ENCODE measurements at regions not wholly inside any gene's neighbourhood (a gene's known extent, or its start where the extent isn't known, plus 50 kb on each side); places are given as distances from the start of the nearest gene placed in this dataset.
"Not testable (repeated sequence)": the region's sequence is repeated elsewhere in the genome, so short reads cannot be mapped to it uniquely, and the experiment has no call there.

DNA sequence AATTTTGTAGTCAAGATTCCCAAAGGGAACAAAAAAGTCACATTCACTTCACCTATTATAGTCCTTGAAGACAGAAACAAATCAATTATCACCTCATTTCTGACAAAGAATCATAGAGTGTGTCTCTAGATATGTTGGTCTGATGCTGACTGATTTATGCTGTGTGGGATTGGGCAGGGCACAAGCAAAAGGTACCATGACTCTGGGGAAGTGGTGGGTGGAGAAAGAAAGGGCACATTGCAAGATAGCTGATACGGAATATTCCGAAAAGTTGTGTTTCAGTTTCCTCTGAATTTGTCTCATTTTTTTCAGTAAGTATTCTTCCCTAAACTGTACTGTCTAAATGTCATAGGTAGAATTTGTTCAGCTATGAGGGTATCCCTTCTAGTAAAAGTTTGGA, 268.0 kb downstream of the MREG start:
- no peak for DNase-seq (ENCODE audit: low spot score)

DNA sequence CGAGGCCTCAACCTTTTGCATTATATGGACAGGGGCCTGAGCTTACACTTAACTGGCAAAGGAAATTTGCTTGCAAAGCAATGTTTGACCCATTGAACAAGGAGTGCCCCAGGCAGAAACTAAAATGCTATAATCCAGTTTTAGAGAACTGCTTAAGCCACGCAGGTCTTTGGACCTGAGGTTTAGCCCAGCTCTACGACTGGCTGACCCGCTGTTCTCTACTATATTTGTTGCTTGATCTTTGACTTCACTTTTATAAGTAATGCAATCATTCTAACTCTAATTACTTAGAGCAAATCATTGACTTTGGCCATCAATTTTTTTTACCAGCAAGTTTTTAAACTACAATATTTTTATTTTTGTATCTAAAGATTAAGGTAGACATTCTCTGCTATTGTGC, 268.8 kb downstream of the MREG start:
- no peak for DNase-seq (ENCODE audit: low spot score)

DNA sequence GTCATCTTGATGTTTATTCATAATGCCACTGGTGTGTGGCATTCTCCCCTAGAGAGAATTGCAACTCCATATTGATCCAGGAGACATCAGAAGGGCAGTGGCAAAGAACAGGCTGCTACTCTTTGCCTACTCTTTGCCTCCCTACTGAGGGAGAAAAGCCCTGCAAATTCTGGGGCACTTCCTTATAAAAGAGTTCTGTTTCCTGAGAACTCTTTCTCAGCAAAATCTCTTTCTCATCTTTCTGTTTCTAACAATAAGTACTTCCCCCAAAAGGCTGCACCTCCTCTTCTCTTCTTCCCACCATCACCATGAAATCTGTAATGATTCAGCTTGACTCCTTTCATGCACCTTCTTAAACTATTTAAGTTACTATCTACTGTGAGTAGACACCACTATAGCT, 270.3 kb downstream of the MREG start:
- DNase-seq (ENCODE audit: low spot score), result no peak

DNA sequence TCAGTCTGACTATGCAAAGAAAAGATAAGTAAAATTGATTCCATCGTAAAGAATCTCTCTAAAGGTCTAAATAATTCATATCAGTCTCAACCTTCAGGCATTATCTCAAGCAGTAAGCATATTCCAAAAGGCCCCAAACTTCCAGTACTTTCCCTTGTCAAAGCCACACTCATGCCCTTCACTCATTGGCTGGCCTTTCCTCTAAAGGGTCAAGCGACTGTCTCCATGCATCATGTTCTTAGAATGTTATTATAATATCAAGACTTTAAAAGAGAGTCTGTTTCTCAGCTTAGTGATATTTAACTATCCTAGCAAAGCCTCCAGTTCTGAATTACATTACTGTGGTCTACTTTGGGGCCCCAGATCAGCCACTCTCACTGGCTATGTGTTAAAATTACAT, 271.3 kb downstream of the MREG start:
- no peak for DNase-seq (ENCODE audit: low spot score)

DNA sequence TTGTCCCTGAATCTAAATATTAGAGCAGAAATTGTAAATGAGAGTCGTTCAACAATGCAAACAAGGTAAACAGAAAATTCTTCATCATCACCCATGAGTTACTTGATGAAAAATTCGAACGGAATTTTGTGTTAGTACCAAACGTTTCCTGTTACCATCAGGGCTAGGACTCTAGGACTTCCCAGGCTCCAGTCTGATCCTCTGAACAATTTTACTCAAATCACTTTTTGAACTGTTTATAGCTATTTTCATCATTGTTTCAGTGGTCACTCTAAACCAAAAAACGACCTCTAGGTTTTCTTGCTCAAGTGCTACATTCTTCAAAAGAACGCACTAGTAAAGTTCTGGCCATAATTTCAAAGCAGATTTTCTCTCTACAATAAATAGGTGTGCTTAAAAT, 273.3 kb downstream of the MREG start:
- DNase-seq (ENCODE audit: low spot score), result no peak

DNA sequence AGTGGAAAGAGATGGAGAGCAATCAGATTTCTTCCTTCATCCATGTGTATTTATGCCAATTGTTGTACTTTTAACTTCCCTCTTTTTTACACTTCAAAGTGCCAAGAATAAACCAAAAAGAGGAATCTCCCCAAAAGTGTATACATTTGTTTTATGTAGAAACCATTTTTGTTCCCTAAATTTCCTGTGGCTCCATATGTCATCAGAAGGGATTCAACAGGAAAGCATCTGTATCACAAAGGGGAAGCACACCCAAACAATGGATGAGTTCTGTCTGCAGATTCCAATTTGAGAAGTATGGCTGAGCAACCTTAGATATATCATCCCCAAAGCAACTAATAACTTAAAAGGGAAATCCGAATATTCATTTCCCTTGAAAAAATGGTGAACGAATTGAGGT, 275.0 kb downstream of the MREG start:
- no peak for DNase-seq (ENCODE audit: low spot score)

DNA sequence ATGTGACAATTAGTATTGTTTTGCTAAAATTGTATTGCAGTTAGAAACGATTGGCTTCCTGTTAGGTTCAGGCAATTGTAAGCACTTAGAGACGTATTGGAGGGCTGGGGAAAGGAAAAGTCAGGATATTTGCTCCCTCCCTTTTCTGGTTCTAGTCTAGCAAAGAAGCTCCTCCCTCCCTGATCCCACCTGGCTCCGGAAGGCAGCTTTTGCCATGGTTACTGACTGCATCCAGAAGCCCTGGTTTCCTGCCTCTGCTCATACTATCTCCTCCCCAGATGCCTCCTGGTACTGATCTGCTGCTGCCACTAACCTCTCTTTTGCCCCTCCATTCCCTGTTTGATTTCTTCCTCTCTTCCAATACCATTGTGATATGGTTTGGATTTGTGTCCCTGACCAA, 275.9 kb downstream of the MREG start:
- no peak for DNase-seq (ENCODE audit: low spot score)

DNA sequence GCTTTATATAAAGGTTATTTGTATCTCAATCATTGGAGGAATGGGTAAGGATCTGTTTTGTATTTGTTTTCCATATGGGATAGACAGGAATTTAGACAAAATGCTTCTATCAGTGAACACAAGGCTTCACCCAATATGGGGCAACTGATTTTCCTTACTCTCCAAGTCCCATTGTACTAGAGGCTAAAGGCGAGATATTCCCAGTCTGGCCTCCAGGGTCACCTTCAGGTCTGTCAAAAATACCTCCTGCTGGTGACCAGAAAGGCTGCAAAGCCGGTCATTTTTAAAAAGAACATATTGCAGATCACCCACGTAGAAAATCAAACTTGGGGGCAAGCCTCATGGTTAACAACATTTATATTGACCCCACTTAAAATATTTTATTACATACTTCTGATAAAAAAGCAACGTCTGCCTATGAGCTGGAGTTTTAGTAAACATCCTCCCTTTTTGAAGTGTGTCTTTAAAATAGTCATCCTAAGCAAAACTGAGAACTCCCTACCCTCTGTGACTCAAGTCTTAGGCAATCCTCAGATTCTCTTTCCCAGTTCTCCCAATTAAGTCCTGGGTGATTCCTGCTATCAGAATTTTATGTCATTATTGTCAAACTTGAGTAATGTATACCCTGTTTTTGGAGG, 276.6 kb downstream of the MREG start:
- DNase-seq (ENCODE audit: low spot score), result no peak

DNA sequence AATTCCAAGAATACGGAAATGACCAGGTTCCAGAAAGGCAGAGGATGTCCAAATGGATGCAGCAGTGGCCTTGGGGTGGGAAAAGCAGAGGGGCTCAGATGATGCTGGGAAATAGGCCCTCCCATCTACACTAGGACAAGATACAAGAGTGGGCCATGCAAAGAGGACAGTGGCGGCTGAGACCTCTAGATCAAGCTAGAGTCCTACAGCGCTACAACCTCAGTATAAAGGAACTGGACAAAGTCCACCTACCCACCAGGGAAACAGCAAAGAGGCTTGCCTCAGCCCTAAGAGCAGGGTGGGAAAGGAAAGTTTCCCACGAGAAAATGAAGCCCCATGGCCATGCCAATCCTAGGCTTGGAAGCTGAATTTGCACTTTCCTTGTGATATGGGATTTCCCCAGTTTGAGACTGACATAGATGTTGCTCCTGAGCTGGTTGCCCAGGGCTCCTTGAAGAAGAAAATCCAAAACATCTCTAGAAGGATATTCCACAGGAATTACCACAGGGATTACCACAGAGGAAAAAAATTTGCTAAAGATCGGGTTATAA, 282.2 kb downstream of the MREG start:
- no peak for DNase-seq (ENCODE audit: low spot score)

DNA sequence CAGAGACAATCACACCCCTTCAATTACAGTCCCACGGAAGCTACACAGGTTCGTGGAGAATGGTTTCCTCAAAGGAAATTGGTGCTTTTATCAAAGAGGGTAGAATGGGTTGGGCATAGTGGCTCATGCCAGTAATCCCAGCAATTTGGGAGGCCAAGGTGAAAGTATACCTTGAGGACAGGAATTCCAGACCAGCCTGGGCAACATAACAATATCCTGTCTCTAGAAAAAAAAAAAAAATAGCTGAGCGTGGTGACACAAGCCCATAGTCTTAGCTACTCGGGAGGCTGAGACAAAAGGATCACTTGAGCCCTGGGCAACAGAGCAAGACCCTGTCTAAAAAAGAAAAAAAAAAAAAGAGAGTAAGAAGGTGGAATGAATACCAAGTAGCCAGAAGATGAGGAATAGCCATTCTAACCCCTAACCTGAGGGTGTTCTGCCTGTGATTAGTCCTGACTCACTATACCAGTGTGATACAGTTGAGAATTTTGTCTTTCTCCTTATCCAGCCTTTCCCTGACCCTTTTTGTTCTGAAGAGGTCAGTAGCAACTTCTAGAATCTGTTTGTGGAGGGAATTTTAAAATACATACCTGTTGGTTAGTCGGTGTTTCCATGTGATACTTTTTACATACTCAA, 283.2 kb downstream of the MREG start:
- no peak for DNase-seq (ENCODE audit: low spot score)

DNA sequence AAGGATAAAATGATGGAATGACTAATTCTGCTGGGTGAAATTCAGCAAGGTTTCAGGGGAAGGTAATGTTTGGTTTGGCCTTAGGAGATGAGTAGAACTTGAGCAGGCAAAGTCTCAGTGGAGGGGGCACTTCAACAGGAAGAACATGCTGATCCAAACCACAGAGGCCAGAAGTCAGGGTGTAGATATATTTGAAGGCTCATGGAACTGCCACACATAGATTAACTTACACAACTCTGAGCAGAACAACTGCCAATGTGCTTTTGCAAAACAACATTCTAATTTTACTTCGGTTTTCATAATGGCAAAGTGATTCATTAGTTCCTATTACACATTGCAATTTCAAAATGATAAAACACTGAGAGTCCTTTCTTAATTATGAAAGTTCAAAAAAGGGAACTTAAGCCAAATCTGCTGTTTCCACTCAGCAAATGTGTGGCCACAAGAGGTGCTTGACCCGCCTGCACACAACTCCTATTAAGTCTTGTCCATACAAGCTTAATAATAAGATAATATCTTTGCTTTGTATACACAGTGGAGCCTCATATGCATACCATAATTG, 284.8 kb downstream of the MREG start:
- no peak for DNase-seq (ENCODE audit: low spot score)

DNA sequence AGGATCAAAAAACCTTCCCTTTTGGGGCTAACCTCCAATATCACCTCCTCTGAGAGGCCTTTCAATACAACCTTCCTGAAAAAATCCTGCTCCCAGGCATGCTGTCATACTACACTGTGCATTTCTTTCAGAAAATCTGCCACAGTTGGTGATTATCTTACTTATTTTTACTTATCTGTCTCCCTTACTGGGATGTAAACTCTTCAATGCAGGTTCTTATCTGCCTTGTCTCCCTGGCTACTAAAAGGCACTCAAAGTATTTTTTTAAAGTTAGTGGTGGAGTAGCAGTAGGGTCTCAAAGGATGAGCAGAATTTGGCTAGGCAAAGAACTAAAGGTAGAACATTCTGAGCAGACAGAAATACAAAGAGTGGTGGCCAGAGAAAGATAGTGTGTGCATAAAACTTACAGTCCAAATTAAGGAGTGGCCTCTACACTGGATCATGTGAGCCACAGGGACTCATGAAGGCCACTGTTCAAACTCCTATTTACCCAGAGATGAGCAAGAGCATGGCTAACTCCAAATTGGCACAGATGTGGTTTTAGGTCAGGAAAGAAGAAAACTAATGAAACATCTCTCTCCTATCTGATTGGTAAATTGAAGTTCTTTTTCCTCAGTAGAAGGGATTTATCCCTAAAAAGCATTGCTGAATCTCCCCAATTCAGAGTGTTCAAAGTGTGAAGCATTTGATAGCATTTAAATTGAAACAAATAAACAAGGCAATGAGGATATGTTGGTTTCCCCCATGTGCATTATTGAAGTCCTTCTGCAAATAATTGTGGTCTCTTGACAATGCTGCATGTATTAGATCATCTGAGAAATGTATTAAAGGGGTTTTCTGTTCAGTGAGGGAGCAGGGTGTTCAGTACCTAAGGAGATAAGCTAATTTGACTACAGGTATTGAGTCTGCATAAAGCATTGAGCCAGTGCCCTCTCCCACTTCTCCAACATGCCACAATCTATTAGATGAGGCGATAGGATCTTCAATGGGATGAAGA, 285.5 kb downstream of the MREG start:
- no peak for DNase-seq (ENCODE audit: low spot score)

DNA sequence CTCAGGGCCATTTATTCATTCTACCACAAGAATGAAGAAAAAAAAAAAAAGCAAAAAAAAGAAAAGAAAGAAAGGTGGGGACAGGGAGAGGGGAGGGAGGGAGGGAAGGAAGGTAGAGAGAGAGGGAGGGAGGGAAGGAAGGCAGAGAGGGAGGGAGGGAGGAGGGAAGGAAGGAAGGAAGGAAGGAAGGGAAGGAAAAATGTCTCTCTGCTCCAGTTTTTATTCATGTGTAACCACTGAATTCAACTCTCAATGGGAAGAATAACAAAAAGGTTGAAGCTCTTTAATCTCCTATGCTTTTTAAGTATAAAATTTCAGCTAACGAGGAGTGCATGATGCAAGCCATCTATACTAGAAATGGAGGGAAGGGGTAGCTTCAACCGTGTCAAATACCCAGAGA, 287.3 kb downstream of the MREG start:
- no peak for DNase-seq (ENCODE audit: low spot score)

DNA sequence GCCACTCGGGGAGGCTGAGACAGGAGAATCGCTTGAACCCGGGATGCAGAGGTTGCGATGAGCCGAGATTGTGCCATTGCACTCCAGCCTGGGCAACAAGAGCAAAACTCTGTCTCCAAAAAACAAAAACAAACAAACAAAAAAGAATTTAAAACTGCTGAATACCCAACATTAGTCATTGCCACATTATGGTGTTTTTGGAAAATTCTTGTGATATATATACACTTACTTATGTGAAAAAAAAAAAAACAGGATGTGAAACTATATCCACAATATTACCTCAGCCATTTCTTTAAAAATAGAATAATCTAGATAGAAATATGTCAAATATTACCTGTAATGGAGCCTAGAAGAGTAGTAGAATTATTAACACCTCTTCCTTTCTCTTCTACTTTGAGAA, 288.3 kb upstream of the FN1 start:
- DNase-seq (ENCODE audit: low spot score), result no peak

DNA sequence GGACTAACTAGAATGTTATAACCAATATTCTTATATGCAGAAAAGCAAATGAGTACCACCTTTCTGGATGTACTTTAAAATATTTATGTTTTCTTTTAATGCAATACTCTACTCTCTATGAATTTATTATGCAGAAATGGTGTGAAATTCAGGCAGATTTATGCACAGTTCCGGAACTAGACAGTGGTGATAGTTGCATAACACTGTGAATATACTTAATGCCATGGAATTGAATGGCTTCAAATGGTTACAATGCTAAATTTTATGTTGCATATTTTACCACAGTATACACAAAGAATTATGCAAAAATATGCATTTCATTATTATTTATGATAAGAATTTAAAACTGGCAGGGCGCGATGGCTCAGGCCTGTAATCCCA, 287.8 kb upstream of the FN1 start:
- no peak for DNase-seq (ENCODE audit: low spot score)

DNA sequence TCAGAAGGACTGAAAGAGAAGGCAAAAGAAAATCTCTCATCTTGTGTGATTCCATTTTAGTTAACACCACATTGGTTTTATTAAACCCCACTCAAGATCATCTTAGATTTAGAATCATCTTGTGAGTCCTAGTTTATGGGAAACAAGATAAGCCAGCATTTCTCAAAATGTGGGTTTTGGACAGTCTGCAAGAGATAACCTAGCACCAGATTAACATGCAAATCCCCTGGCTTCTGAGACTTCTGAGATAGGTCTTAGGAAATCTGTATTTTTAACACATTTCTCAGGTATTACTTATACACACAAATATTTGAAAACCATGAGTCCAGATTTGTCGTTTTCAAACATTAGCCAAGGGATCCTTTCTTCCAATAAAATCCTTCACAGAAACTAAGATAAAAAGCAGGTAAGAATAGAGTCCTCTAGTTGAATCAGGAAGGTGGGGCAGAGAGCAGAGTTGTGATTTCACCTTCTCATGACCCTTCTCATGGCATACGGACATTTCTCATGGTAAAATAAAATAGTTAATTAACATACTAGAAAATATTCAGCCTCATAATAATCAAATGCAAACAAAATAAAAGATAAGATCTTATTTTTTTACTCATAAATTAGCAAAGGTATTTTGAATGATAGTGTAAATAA, 287.2 kb upstream of the FN1 start:
- no peak for DNase-seq (ENCODE audit: low spot score)

DNA sequence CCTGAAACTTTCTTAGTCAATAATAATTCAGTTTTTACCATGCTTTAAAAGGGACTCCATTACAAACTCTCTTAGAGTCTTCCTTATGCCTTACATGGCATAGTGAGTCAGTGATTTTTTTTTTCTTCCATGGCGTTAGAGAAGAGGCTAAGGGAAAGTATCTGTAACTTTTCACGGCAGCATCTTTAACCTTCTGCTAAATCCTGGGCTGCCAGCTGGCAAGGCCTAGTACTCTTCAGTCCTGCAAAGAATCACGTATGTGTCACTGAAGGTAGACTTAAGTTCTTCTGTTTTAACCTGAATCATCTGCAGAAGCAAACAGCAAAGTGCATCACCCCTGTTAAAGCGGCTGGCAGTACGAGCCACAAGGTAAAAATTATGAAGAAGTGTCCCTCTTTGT, 286.3 kb upstream of the FN1 start:
- DNase-seq (ENCODE audit: low spot score), result no peak

DNA sequence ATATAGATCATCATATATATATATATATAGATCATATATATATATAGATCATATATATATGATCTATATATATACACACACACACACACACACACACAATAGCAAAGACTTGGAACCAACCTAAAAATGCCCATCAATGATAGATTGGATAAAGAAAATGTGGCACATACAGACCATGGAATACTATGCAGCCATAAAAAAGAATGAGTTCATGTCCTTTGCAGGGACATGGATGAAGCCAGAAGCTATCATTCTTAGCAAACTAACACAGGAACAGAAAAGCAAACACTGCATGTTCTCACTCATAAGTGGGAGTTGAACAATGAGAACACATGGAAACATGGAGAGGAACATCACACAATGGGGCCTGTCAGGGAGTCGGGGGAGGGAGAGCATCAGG, 285.6 kb upstream of the FN1 start:
- not testable (repeated sequence) for DNase-seq (ENCODE audit: low spot score)

DNA sequence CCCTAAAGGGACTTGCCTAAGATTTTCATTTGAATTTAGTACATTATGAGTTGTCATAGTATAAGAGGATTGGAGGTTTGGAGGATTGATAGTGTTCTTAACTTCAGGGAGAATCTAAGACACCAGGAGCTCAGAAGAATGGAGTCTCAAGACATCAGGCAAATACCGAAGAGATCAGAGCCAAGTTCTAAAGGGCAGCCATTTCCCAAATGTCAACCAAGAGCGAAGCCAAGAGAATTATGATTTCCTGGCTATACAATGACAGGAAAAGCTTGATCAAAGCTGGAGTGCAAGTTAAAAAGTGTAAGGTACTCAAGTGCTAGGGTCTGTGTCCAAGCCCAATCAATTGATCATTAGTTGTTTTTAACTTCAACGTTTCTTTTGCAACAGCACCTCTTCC, 283.0 kb upstream of the FN1 start:
- no peak for DNase-seq (ENCODE audit: low spot score)

DNA sequence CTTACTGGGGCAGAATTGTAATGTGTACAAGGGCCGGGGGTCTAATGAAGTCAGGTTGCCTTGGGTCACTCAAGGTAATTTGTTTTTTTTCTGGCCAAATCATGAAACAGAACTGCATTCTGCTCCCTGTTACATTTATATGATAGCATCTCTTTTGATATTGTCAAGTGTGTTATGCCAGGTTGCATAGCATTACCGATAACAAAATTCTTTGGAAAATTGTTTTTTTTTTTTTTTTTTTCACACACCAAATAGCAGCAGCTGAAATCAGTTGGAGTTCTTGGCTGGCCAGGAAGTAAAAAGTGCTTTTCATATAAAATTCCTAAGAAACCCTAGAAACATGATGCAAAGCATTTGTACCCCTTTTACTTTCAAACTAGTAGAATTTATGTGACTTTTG, 282.6 kb upstream of the FN1 start:
- DNase-seq (ENCODE audit: low spot score), result no peak

DNA sequence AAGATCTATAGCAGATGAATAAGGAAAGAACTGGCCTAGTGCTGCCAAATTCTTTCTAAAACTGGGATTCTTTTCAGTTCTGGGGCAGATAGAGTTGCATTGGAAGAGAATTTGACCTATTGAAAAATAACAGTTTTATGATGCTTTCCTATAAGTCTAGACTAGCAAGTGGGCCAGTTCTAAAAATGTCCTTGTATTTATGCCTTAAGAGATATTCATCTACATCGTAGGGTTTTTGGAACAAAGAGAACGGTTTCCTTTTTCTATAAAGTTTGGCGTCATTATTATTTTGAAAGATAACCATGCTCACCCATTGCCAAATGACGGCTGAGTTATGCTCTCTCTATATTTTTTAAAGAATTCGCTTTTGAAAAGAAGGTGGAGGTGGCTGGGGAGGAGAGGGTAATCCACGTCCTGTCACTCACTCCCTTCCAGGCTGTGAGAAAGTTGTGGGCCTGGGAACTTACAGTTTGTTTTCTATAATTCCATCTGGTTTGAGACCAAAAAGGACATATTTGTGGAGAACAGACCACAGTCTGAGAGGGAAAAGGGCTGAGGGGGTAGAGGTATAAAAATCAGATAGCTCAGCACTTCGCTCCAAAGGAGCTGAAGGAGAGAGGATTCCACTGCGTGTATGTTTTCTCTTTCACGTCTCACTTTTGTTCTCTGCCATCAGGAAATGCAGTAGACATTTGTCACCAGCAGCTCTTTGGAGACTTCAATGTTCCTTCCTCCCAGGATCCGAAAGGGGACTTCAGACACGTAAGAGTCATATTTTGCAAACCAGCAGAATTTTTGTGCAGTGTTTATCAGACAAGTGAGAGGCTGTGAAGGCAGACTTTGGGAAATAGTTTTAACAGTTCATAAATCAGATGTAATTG, 281.9 kb upstream of the FN1 start:
- DNase-seq (ENCODE audit: low spot score), result no peak
